ENCODE measurements at regions not wholly inside any gene's neighbourhood (a gene's known extent, or its start where the extent isn't known, plus 50 kb on each side); places are given as distances from the start of the nearest gene placed in this dataset.

DNA sequence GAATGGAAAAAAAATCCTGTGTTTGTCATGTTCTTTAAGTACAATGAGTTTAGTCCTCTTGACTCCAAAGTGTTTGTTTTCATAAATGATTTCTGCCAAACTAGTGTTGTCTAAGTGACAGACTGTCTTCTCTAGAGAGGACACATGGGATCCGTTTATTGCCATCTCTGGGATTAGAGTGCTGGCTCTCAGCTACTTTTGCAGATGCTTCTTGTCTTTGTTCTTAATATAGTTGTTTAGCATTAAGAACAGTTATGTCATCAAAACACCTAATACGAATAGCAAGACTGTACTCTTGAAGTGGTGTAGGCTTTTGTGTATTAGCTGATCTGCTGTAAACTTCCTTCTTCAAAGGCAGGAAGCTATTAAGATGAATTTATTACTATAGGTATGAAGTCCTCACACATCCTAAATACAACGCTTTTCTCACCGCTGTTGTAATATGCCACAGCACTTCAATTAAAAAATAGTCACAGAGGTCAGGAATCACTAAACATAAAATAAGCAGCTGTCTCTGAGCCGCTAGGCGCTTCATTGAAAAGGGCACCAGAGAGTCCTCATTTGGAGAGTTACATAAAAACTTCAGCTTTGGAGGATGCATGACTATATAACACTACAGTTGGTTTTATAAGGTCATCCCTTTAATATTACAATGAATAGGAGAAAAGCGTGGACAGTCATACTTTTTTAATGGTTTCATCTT is 128.3 kb upstream of the ZNF385D start:
- Histone ChIP-seq H3K4me1 (no peaks in the 10 kb centered on the region), H3K9me3 (no peaks in the 10 kb centered on the region), H3K4me3 (no peak overlapping the region), H3K4me2 (no peak overlapping the region), H3K27ac (no peak overlapping the region)
- ChIA-PET POLR2A (no interaction called here), CTCF (no interaction called here)
- DNase-seq (ENCODE audit: low read depth in 1 of 2, low spot score in 1 of 2) = no peak
- 27% methylated on average over 7 of the region's 7 CpGs for WGBS (ENCODE audit: missing lambda C conversion rate)
- TF ChIP-seq RNF2 (IDR thresholded peaks at IDR 0.05; ENCODE audit: borderline replicate concordance, low read depth) = no peak
- TF ChIP-seq JUNB (IDR thresholded peaks at IDR 0.05) = no peak
- TF ChIP-seq EHF (CRISPR knock-in tag; IDR thresholded peaks at IDR 0.05) = no peak
- no peak for TF ChIP-seq ELK1 (IDR thresholded peaks at IDR 0.05; ENCODE audit: low read depth, low read length)
- no peak for TF ChIP-seq ATOH8 (CRISPR knock-in tag; IDR thresholded peaks at IDR 0.05; ENCODE audit: low read depth)
- peak; percentile 13 for FAIRE-seq
- ATAC-seq = no peak

DNA sequence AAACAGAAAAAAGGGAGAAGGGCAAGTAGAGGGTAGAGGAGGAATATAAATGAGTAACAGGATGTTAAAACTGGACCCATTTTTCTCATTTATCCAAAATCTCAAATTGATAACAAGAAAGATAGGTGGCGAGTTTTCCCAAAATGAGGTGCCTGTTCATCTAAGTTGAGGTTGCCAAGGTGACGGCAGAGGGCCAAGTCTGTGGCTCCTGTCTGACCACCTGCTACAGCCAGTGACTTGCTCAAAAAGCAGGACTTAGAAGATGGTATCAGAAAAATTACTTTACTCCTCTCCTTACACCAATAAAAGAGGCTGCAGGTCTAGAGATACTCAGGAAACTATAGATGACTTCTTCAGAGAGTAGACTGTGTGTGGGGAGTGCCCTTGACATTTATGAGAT is 137.6 kb upstream of the ZNF385D start:
- Histone ChIP-seq H3K27ac (no peak overlapping the region), H3K9me3 (no peaks in the 10 kb centered on the region), H3K4me1 (no peaks in the 10 kb centered on the region), H3K4me2 (no peak overlapping the region), H3K4me3 (no peak overlapping the region)
- ChIA-PET CTCF (interaction anchor here (0.6 kb wide), 1 partner anchor 21 kb away, joined by 3 read pairs; no protein-coding TSS in a partner anchor), POLR2A (no interaction called here)
- TF ChIP-seq EHMT2 (IDR thresholded peaks at IDR 0.05; ENCODE audit: low read depth) (no peak), BHLHE40 (IDR thresholded peaks at IDR 0.05; ENCODE audit: low read depth, low read length) (no peak), FOSB (CRISPR knock-in tag; IDR thresholded peaks at IDR 0.05) (no peak), KDM5A (IDR thresholded peaks at IDR 0.05) (no peak), RNF2 (IDR thresholded peaks at IDR 0.05; ENCODE audit: borderline replicate concordance, low read depth) (no peak), EP300 (IDR thresholded peaks at IDR 0.05) (no peak), ESRRA (IDR thresholded peaks at IDR 0.05; ENCODE audit: borderline replicate concordance, low read length) (no peak), SREBF2 (IDR thresholded peaks at IDR 0.05) (no peak)
- ATAC-seq = no peak
- WGBS (ENCODE audit: missing lambda C conversion rate) = 4% methylated on average over 2 of the region's 2 CpGs
- FAIRE-seq = no peak
- DNase-seq (ENCODE audit: low read depth in 1 of 2, low spot score in 1 of 2) = no peak

DNA sequence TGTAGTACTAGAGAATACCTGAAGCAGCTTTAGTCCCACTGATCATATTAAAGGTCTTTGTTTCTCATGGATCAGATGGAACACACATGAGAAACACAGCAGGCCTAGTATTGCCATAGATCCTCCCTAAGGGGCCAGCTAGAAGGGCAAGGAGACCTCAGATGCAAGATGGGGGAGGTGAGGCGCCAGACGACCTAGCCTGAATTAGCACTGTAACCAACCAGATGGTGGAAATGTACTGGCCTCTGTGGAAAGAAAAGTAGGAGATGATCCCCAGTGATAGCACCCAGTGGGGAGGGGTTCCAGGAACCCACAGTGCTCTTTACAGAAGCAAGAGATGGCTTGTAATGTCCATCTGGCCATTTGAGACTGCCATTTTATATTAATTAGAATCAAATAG is 138.2 kb upstream of the ZNF385D start:
- no peaks in the 10 kb centered on the region for H3K9me3 ChIP-seq
- no peak for FAIRE-seq
- H3K4me3 ChIP-seq = no peak overlapping the region
- no peak for ATAC-seq
- ChIA-PET CTCF (interaction anchor here (0.6 kb wide), 1 partner anchor 20 kb away, joined by 3 read pairs; no protein-coding TSS in a partner anchor), POLR2A (no interaction called here)
- WGBS (ENCODE audit: missing lambda C conversion rate) = 0% methylated on average over 2 of the region's 2 CpGs
- DNase-seq (ENCODE audit: low read depth in 1 of 2, low spot score in 1 of 2) = no peak
- no peak overlapping the region for H3K4me2 ChIP-seq
- H3K27ac ChIP-seq = no peak overlapping the region
- no peaks in the 10 kb centered on the region for H3K4me1 ChIP-seq
- no peak for TF ChIP-seq GATA3 (IDR thresholded peaks at IDR 0.05; ENCODE audit: borderline replicate concordance)
- TF ChIP-seq FOSB (CRISPR knock-in tag; IDR thresholded peaks at IDR 0.05) = no peak
- no peak for TF ChIP-seq CBX2 (IDR thresholded peaks at IDR 0.05; ENCODE audit: borderline replicate concordance, low read depth)
- no peak for TF ChIP-seq EHMT2 (IDR thresholded peaks at IDR 0.05; ENCODE audit: low read depth)
- TF ChIP-seq POLR2A (IDR thresholded peaks at IDR 0.05; ENCODE audit: low read length) = no peak
- no peak for TF ChIP-seq FOXS1 (CRISPR knock-in tag; IDR thresholded peaks at IDR 0.05)
- no peak for TF ChIP-seq POLR2AphosphoS2 (conservative IDR thresholded peaks at IDR 0.05; ENCODE audit: low read length)
- TF ChIP-seq ZNF302 (CRISPR knock-in tag; IDR thresholded peaks at IDR 0.05) = no peak
- TF ChIP-seq, protein P1, sequence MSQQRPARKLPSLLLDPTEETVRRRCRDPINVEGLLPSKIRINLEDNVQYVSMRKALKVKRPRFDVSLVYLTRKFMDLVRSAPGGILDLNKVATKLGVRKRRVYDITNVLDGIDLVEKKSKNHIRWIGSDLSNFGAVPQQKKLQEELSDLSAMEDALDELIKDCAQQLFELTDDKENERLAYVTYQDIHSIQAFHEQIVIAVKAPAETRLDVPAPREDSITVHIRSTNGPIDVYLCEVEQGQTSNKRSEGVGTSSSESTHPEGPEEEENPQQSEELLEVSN (IDR thresholded peaks at IDR 0.05; ENCODE audit: borderline replicate concordance, low read depth) = no peak
- TF ChIP-seq, protein P2, sequence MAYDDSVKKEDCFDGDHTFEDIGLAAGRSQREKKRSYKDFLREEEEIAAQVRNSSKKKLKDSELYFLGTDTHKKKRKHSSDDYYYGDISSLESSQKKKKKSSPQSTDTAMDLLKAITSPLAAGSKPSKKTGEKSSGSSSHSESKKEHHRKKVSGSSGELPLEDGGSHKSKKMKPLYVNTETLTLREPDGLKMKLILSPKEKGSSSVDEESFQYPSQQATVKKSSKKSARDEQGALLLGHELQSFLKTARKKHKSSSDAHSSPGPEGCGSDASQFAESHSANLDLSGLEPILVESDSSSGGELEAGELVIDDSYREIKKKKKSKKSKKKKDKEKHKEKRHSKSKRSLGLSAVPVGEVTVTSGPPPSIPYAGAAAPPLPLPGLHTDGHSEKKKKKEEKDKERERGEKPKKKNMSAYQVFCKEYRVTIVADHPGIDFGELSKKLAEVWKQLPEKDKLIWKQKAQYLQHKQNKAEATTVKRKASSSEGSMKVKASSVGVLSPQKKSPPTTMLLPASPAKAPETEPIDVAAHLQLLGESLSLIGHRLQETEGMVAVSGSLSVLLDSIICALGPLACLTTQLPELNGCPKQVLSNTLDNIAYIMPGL (CRISPR knock-in tag; IDR thresholded peaks at IDR 0.05; ENCODE audit: borderline replicate concordance) = no peak
- TF ChIP-seq, protein P3, sequence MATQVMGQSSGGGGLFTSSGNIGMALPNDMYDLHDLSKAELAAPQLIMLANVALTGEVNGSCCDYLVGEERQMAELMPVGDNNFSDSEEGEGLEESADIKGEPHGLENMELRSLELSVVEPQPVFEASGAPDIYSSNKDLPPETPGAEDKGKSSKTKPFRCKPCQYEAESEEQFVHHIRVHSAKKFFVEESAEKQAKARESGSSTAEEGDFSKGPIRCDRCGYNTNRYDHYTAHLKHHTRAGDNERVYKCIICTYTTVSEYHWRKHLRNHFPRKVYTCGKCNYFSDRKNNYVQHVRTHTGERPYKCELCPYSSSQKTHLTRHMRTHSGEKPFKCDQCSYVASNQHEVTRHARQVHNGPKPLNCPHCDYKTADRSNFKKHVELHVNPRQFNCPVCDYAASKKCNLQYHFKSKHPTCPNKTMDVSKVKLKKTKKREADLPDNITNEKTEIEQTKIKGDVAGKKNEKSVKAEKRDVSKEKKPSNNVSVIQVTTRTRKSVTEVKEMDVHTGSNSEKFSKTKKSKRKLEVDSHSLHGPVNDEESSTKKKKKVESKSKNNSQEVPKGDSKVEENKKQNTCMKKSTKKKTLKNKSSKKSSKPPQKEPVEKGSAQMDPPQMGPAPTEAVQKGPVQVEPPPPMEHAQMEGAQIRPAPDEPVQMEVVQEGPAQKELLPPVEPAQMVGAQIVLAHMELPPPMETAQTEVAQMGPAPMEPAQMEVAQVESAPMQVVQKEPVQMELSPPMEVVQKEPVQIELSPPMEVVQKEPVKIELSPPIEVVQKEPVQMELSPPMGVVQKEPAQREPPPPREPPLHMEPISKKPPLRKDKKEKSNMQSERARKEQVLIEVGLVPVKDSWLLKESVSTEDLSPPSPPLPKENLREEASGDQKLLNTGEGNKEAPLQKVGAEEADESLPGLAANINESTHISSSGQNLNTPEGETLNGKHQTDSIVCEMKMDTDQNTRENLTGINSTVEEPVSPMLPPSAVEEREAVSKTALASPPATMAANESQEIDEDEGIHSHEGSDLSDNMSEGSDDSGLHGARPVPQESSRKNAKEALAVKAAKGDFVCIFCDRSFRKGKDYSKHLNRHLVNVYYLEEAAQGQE (IDR thresholded peaks at IDR 0.05) = no peak
- no peak for TF ChIP-seq PHF8 (IDR thresholded peaks at IDR 0.05; ENCODE audit: borderline replicate concordance, low read depth)
- TF ChIP-seq JUNB (IDR thresholded peaks at IDR 0.05) = no peak
- TF ChIP-seq NPAS2 (CRISPR knock-in tag; IDR thresholded peaks at IDR 0.05; ENCODE audit: borderline replicate concordance) = no peak
- TF ChIP-seq HOXB5 (CRISPR knock-in tag; IDR thresholded peaks at IDR 0.05) = no peak
- TF ChIP-seq EHF (CRISPR knock-in tag; IDR thresholded peaks at IDR 0.05) = no peak
- TF ChIP-seq HEYL (CRISPR knock-in tag; IDR thresholded peaks at IDR 0.05) = no peak
- no peak for TF ChIP-seq ZFP36 (IDR thresholded peaks at IDR 0.05; ENCODE audit: borderline replicate concordance, partially characterized antibody)
